ENCODE measurements at regions not wholly inside any gene's neighbourhood (a gene's known extent, or its start where the extent isn't known, plus 50 kb on each side); places are given as distances from the start of the nearest gene placed in this dataset.

DNA sequence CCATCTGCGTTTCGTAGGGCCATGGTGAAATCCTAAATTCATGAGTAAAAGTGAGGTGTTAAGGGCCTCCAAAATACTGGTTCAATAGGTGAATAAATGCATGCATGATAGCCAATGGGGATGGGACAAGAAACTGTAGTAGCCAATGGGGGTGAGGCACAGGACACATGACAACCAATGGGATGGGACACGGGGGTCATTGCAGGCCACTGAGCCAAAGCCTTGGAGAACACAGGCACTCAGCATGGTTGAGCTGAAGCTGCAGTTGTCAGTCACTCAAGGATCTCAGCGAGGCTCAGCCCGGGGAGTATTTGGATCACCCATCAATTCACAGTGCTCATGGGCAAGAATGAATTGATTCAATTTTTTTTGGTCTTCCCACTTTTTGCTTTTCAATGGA is 156.5 kb downstream of the ACTR3 start:
- ATAC-seq (replicated peaks; ENCODE audit: extremely low read depth, poor library complexity, severe bottlenecking) = no peak
- peaks cover 71% of the 10 kb centered on the region for H3K27me3 Mint-ChIP-seq
- no peak overlapping the region for H3K27ac Mint-ChIP-seq (ENCODE audit: low read depth)
- H3K4me3 Mint-ChIP-seq = no peak overlapping the region
- no peaks in the 10 kb centered on the region for H3K36me3 Mint-ChIP-seq (ENCODE audit: insufficient read depth)
- H3K9me3 Mint-ChIP-seq = no peaks in the 10 kb centered on the region
- no peaks in the 10 kb centered on the region for H3K4me1 Mint-ChIP-seq
- DNase-seq (ENCODE audit: low spot score in 2 of 2) = no peak

DNA sequence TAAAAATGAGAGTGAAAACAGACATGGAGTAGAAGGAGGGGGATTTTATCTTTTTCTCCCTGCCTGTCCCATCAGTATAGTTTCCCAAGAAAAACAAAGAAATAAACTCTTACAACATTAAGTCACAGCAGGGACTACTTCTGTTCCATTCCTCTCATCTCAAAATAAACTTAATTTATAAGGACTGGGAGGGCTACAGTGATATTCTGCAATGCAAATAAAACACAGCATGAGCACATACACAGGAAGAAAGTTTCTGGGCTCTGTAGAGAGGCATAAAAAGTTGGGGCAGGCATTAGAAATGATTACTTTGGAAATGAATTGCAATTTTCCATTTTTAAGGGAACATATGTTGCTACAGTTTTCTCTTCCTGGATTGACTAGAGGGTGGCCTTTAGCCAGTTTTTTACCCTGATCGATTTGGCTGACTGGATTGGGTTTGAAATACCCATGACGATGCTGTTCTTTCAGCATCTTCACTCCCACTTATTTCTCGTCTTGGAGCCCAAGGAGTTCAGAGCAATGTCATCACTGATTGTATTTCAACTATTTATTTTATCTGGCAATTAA is 157.1 kb downstream of the ACTR3 start:
- Mint-ChIP-seq H3K27me3 (peaks cover 70% of the 10 kb centered on the region), H3K4me3 (no peak overlapping the region)
- DNase-seq (ENCODE audit: low spot score in 2 of 2) = no peak

DNA sequence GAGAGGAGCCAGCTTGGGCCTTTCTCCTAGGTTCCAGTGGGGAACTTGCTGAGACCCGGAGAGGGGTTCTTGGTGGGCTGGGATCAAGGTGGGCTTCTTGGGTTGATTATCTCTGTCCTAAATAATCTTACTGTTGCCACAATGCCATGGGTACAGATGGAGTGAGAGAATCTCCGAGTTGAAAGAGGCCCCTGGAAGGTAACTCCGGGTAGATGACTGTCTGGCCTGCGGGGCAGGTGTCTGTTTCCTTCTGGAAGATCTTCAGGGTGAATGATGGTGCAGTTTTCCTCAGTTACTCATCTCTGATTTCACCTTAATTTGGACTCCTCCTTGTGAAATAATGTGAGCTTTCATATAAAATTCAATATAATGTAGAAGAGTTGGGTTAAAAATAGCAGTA is 159.4 kb downstream of the ACTR3 start:
- H3K27ac Mint-ChIP-seq (ENCODE audit: low read depth) = no peak overlapping the region
- ATAC-seq (replicated peaks; ENCODE audit: extremely low read depth, poor library complexity, severe bottlenecking) (no peak), DNase-seq (ENCODE audit: low spot score in 2 of 2) (no peak)
- peaks cover 66% of the 10 kb centered on the region for H3K27me3 Mint-ChIP-seq
- no peaks in the 10 kb centered on the region for H3K4me1 Mint-ChIP-seq
- H3K36me3 Mint-ChIP-seq (ENCODE audit: insufficient read depth) = no peaks in the 10 kb centered on the region
- no peaks in the 10 kb centered on the region for H3K9me3 Mint-ChIP-seq
- no peak overlapping the region for H3K4me3 Mint-ChIP-seq

More for the DNA sequence above, 157.1 kb downstream of the ACTR3 start:
- no peaks in the 10 kb centered on the region for H3K36me3 Mint-ChIP-seq (ENCODE audit: insufficient read depth)
- H3K4me1 Mint-ChIP-seq = no peaks in the 10 kb centered on the region
- no peak for ATAC-seq (replicated peaks; ENCODE audit: extremely low read depth, poor library complexity, severe bottlenecking)
- H3K9me3 Mint-ChIP-seq = no peaks in the 10 kb centered on the region
- no peak overlapping the region for H3K27ac Mint-ChIP-seq (ENCODE audit: low read depth)

DNA sequence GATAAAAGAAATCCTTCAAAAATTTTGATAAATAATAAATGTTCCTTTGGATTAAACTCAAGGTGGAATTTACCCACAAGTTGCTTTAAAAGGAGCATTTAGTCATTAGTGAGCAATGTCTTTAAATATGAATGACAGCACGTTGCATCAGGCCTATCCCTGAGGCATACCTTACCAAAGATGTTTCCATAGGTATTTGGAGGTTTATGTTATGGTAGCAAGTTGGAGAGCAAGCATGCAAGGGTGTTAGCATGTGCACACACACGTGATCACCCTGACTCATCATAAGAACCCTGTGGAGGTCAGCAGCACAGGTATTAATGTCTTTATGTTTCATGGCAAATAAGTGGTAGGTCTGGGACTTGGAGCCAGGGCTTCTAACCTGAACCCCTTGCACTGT is 159.9 kb downstream of the ACTR3 start:
- Mint-ChIP-seq H3K9me3 (no peaks in the 10 kb centered on the region), H3K27ac (ENCODE audit: low read depth) (no peak overlapping the region), H3K4me1 (no peaks in the 10 kb centered on the region), H3K27me3 (peaks cover 66% of the 10 kb centered on the region), H3K4me3 (no peak overlapping the region), H3K36me3 (ENCODE audit: insufficient read depth) (no peaks in the 10 kb centered on the region)
- ATAC-seq (replicated peaks; ENCODE audit: extremely low read depth, poor library complexity, severe bottlenecking) (no peak), DNase-seq (ENCODE audit: low spot score in 2 of 2) (no peak)

DNA sequence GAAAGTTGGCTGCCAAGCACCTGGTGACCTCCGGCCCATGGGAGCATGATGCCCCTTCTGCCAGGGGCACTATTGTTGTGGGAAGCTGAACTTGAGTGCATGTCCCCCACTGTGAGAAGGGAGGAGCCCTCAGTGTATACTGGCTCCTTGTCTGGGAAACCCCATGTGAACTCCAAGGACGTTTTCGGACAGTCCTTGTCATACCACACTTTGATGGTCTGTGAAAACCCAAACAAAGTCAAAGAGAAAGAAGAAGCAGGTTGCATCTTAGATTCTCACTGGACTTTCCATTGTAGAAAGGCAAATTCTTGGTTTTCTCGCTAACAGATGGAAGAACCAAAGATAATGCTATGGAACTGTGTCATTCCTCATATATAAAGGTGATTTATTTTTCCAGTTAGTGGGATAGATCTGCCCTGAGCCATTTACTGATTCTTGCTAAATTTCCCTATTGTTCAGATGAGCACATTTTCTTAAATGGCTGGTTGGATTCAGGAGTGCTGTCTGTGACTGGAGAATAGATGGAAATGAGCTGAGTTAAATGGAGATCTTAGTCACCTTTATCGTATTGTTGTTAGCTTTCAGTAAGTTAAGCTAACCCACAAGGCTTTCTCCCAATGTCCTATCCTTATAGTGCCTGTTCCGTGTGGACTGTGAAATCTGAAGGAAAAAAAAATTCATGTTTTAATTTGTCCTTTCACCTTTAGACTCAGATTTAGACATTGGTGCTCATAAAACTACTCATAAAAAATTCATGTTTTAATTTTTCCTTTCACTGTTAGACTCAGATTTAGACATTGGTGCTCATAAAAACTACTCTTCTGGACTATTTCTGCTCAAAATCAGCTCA is 166.6 kb downstream of the ACTR3 start:
- Mint-ChIP-seq H3K4me3 (no peak overlapping the region), H3K27ac (ENCODE audit: low read depth) (no peak overlapping the region), H3K27me3 (peaks cover 53% of the 10 kb centered on the region), H3K36me3 (ENCODE audit: insufficient read depth) (no peaks in the 10 kb centered on the region), H3K4me1 (no peaks in the 10 kb centered on the region), H3K9me3 (no peaks in the 10 kb centered on the region)
- ATAC-seq (replicated peaks; ENCODE audit: extremely low read depth, poor library complexity, severe bottlenecking) (no peak), DNase-seq (ENCODE audit: low spot score in 2 of 2) (no peak)

DNA sequence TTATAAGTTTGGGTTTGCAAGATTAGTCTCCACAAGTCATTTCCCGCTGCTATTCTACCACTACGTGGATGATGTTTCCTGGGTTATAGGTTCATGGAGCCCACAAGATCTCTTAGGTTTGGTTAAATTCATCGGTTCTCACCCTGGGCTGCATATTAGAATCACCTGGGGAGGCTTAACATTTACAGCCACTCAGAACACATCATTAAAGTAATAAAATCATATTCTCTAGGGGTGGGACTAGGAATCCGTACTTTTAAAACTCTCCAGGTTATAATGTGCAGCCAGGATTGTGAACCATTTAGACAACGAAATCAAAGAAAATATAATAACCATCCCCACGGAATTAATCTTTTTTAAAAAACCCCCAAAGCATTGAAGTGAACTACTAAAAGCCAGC is 167.7 kb downstream of the ACTR3 start:
- Mint-ChIP-seq H3K27ac (ENCODE audit: low read depth) (no peak overlapping the region), H3K4me3 (no peak overlapping the region), H3K36me3 (ENCODE audit: insufficient read depth) (no peaks in the 10 kb centered on the region), H3K27me3 (peaks cover 59% of the 10 kb centered on the region), H3K9me3 (no peaks in the 10 kb centered on the region), H3K4me1 (no peaks in the 10 kb centered on the region)
- DNase-seq (ENCODE audit: low spot score in 2 of 2) = no peak
- no peak for ATAC-seq (replicated peaks; ENCODE audit: extremely low read depth, poor library complexity, severe bottlenecking)

DNA sequence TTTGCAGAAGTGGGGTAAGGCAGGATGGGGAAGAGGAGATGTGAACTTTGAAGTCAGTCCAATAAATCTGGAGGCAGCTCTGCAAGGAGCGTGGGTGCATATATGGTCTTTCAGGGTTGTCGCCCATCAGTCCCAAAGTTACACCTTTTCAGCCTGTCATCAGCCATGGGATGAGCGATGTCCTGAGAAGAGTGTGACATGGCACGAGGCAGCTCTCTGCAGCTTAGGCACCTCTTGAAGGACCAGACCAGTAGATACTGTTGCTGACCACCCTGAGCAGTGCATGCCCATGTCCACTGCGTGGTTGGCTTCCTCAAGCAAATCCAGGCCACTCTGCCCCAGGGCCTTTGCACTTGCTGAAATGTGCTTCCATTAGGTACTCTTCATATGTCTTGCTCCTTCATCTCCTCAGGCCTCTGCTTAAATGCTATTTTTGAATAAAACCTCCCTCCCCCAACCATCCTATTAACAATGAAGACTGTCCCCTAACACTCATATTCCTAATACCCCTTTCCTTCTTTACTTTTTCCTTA is 171.7 kb downstream of the ACTR3 start:
- DNase-seq (ENCODE audit: low spot score in 2 of 2) (no peak), ATAC-seq (replicated peaks; ENCODE audit: extremely low read depth, poor library complexity, severe bottlenecking) (no peak)
- Mint-ChIP-seq H3K27ac (ENCODE audit: low read depth) (no peak overlapping the region), H3K9me3 (no peaks in the 10 kb centered on the region), H3K36me3 (ENCODE audit: insufficient read depth) (no peaks in the 10 kb centered on the region), H3K4me1 (no peaks in the 10 kb centered on the region), H3K4me3 (no peak overlapping the region), H3K27me3 (peaks cover 33% of the 10 kb centered on the region)

- H3K36me3 Mint-ChIP-seq (ENCODE audit: insufficient read depth) = no peaks in the 10 kb centered on the region
- H3K4me3 Mint-ChIP-seq = no peak overlapping the region
- H3K27ac Mint-ChIP-seq (ENCODE audit: low read depth) = no peak overlapping the region
- ATAC-seq (replicated peaks; ENCODE audit: extremely low read depth, poor library complexity, severe bottlenecking) (no peak), DNase-seq (ENCODE audit: low spot score in 2 of 2) (no peak)
- H3K4me1 Mint-ChIP-seq = no peaks in the 10 kb centered on the region
- H3K27me3 Mint-ChIP-seq = peaks cover 34% of the 10 kb centered on the region
- H3K9me3 Mint-ChIP-seq = no peaks in the 10 kb centered on the region
Observed at GRCh38 chr2:114063346-114063745, 173.5 kb downstream of the ACTR3 start.

DNA sequence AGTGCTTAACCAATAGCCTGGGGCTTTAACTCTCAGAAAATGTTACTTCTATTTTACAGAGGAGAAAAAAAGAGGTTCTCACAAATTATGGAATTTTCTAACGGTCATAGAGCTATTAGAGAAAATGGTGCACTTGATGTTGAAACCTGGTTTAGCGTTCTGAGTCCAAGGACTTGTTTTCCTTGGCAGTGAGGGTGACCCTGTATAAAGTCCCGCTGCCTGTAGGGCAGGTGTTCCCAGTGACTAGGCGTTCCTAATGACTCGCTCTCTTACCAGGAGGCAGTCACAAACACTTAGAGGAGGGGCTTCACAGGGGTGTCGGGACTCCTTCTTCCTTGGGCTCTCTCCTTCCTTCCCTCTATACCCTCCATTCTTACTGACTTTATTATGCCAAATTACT is 175.8 kb downstream of the ACTR3 start:
- no peak for ATAC-seq (replicated peaks; ENCODE audit: extremely low read depth, poor library complexity, severe bottlenecking)

GRCh38 chr2:114066186-114066747 is 176.4 kb downstream of the ACTR3 start:
- Mint-ChIP-seq H3K4me1 (no peaks in the 10 kb centered on the region), H3K4me3 (no peak overlapping the region), H3K27ac (ENCODE audit: low read depth) (no peak overlapping the region), H3K36me3 (ENCODE audit: insufficient read depth) (no peaks in the 10 kb centered on the region), H3K27me3 (peaks cover 56% of the 10 kb centered on the region), H3K9me3 (no peaks in the 10 kb centered on the region)
- DNase-seq (ENCODE audit: low spot score in 2 of 2) = no peak
- ATAC-seq (replicated peaks; ENCODE audit: extremely low read depth, poor library complexity, severe bottlenecking) = no peak

More for the DNA sequence above, 175.8 kb downstream of the ACTR3 start:
- no peak overlapping the region for H3K27ac Mint-ChIP-seq (ENCODE audit: low read depth)
- no peaks in the 10 kb centered on the region for H3K9me3 Mint-ChIP-seq
- peaks cover 51% of the 10 kb centered on the region for H3K27me3 Mint-ChIP-seq
- H3K4me1 Mint-ChIP-seq = no peaks in the 10 kb centered on the region
- no peaks in the 10 kb centered on the region for H3K36me3 Mint-ChIP-seq (ENCODE audit: insufficient read depth)
- no peak for DNase-seq (ENCODE audit: low spot score in 2 of 2)
- no peak overlapping the region for H3K4me3 Mint-ChIP-seq

- Mint-ChIP-seq H3K4me3 (no peak overlapping the region), H3K9me3 (no peaks in the 10 kb centered on the region), H3K36me3 (ENCODE audit: insufficient read depth) (no peaks in the 10 kb centered on the region), H3K27ac (ENCODE audit: low read depth) (no peak overlapping the region), H3K4me1 (no peaks in the 10 kb centered on the region), H3K27me3 (peaks cover 62% of the 10 kb centered on the region)
- no peak for ATAC-seq (replicated peaks; ENCODE audit: extremely low read depth, poor library complexity, severe bottlenecking)
- no peak for DNase-seq (ENCODE audit: low spot score in 2 of 2)
Observed at GRCh38 chr2:114068438-114068837, 178.5 kb downstream of the ACTR3 start.

- no peak for ATAC-seq (replicated peaks; ENCODE audit: extremely low read depth, poor library complexity, severe bottlenecking)
- Mint-ChIP-seq H3K36me3 (ENCODE audit: insufficient read depth) (peaks cover 1% of the 10 kb centered on the region), H3K4me1 (no peaks in the 10 kb centered on the region), H3K9me3 (no peaks in the 10 kb centered on the region), H3K4me3 (no peak overlapping the region), H3K27ac (ENCODE audit: low read depth) (no peak overlapping the region), H3K27me3 (peaks cover 45% of the 10 kb centered on the region)
- DNase-seq (ENCODE audit: low spot score in 2 of 2) = no peak
Observed at GRCh38 chr2:114076961-114077360, 187.1 kb downstream of the ACTR3 start.
